Pancreas (tissue), 10 donors: ENCODE measurements at regions not wholly inside any gene's neighbourhood (a gene's known extent, or its start where the extent isn't known, plus 50 kb on each side); places are given as distances from the start of the nearest gene placed in this dataset.

Experiments
- ATAC-seq, 4 donors: fragments of 200-7000 bp; cut with Tn5 transposase; one replicate each; pipeline versions ENCODE4 v1.8.0 to v1.9.1; 2020; ENCODE audit warnings: mild to moderate bottlenecking in 4 of 4, moderate library complexity in 4 of 4
- DNase-seq, 6 donors: peaks; one replicate each; pipeline ENCODE4 v3.0.0-alpha.2; 2020
- FAIRE-seq: peaks from 2 replicates; lab custom pipeline; 2012; peaks lifted over from hg19 to GRCh38; lab: Jason Lieb, UNC
- H3K27ac ChIP-seq, 4 donors: fragments of 200-600 bp; sonication (generic); 1 replicate in 3 of 4; 2 replicates in 1 of 4; pipeline versions ENCODE4 v1.5.0 to v1.8.0; 2020
- H3K27me3 ChIP-seq, 4 donors: fragments of 200-600 bp; one replicate each; pipeline ENCODE4 v1.8.0; 2021
- H3K36me3 ChIP-seq, 3 donors: fragments of 200-600 bp; sonication (generic) in 1 of 3; one replicate each; pipeline versions ENCODE4 v1.5.0 to v1.8.0; 2020 to 2021
- H3K4me1 ChIP-seq, 3 donors: fragments of 200-600 bp; one replicate each; pipeline ENCODE4 v1.8.0; 2021
- H3K4me3 ChIP-seq, 4 donors: fragments of 200-600 bp; sonication (generic) in 2 of 4; one replicate each; pipeline versions ENCODE4 v1.5.0 to v1.8.0; 2020 to 2021
- H3K9me3 ChIP-seq, 4 donors: fragments of 200-600 bp; one replicate each; pipeline ENCODE4 v1.8.0; 2021
- CTCF ChIP-seq, 4 donors: fragments of 200-600 bp; sonication (generic) in 3 of 4; IDR thresholded peaks; one replicate each; pipeline versions ENCODE4 v1.5.0 to v1.8.0; 2021; ENCODE audit warnings: antibody characterized with exemption in 4 of 4
- WGBS, 2 donors: extraction: QIAGEN DNeasy Blood & Tissue Kit; methylation state at CpG; one replicate each; pipeline ENCODE4 v1.1.7; 2013; 5-methylcytosine and 5-hydroxymethylcytosine counted together
- intact Hi-C, 3 donors: fragments of 100-400 bp; cut with DNase I; formaldehyde crosslinking; loops; one replicate each; pipeline versions ENCODE4 v1.11.1 to v1.14.2; 2022
- donor health status: healthy with polysubstance abuse.
- donor health status: DM: no; HTN: no; CAD: no; lungs with moderate emphysema.
- donor health status: DM: no; HTN: no; CAD: no.
- donor health status: control.
- donor health status: control.
- donor health status: Bipolar disorder and iron deficiency.
- donor health status: DM: yes; HTN: yes; CAD: no.
- donor health status: DM: no; HTN: no; CAD: no.
- donor health status: DM: no; HTN: no; CAD: no.
- donor health status: DM: yes; HTN: yes; CAD: no.

DNA sequence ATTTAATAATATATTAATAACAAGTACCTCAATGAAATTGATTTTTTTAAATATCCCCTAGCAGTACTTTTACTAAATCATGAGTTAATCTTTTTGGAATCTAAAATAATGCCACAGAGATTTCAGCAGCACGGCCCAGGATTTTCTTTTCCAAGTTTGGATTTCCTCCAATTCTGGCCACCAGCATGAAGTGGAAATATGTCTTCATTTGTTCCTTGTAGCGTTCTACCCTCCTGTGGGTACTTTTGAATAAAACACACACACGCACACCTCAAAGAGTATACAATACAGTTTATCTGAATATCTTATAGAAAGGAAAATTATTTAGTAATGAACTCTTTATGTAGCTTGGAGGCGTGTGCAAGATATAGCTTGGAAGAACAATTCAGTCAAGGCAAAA lies 125.1 kb upstream of the STT3B start:
- Histone ChIP-seq H3K27ac (no peak overlapping the region), H3K36me3 (no peaks in the 10 kb centered on the region), H3K27me3 (no peaks in the 10 kb centered on the region), H3K9me3 (no peaks in the 10 kb centered on the region), H3K4me1 (no peaks in the 10 kb centered on the region), H3K4me3 (no peak overlapping the region)
- no peak for TF ChIP-seq CTCF (IDR thresholded peaks at IDR 0.05)
- ATAC-seq (no peak), FAIRE-seq (no peak), DNase-seq (no peak)
- intact Hi-C loops, result no loop called here
- 71 to 73% methylated on average over 4 of the region's 4 CpGs for WGBS, 2 donors

DNA sequence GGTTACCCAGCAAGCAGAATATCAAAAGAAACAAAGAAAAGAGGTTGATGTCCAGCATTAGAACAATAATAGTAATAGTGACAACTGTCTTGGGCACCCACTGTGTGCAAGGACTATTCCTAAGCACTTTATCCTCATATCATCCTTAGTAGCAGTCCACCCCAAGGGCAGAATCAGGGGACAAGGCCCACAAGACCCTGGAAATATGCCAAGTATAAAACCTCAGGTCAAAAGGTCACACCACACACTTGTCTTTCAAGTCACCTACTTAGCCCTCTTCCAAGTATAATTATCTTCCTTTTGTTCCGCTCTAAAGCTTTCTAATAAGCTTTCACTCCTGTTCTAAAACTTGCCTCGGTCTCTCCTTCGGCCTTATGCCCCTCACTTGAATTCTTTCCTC lies 124.0 kb upstream of the STT3B start:
- no peak for TF ChIP-seq CTCF (IDR thresholded peaks at IDR 0.05)
- WGBS, 2 donors, result 85 to 86% methylated on average over 3 of the region's 3 CpGs
- H3K36me3 ChIP-seq, result no peaks in the 10 kb centered on the region
- no peak for FAIRE-seq
- intact Hi-C loops, result no loop called here
- no peaks in the 10 kb centered on the region for H3K4me1 ChIP-seq
- ATAC-seq, result no peak
- H3K9me3 ChIP-seq, result no peaks in the 10 kb centered on the region
- no peak overlapping the region for H3K4me3 ChIP-seq
- H3K27ac ChIP-seq, result no peak overlapping the region
- no peak for DNase-seq
- H3K27me3 ChIP-seq, result no peaks in the 10 kb centered on the region

DNA sequence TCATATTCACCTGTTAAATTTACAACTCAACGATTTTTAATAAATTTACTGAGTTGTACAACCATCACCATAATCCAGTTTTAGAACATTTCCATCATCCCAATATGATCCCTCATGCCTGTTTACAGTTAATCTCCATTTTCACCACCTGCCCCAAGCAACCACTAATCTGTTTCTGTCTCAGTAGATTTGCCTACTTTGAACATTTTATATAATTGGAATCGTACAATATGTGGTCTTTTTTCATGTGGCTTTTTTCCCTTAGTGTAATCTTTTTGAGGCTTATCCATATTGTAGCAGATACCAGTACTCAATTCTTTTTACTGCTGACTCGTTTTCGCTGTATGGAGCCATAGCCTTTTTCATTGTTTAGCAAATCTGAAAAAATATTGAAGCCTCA lies 123.3 kb upstream of the STT3B start:
- no peak overlapping the region for H3K4me3 ChIP-seq
- ATAC-seq, result no peak
- no peaks in the 10 kb centered on the region for H3K27me3 ChIP-seq
- H3K4me1 ChIP-seq, result no peaks in the 10 kb centered on the region
- 71 to 77% methylated on average over 4 of the region's 4 CpGs for WGBS, 2 donors
- H3K36me3 ChIP-seq, result no peaks in the 10 kb centered on the region
- H3K27ac ChIP-seq, result no peak overlapping the region
- no peak for TF ChIP-seq CTCF (IDR thresholded peaks at IDR 0.05)
- intact Hi-C loops, result no loop called here
- FAIRE-seq, result no peak
- DNase-seq, result no peak
- no peaks in the 10 kb centered on the region for H3K9me3 ChIP-seq

GRCh38 chr3:31409866-31410265 lies 122.9 kb upstream of the STT3B start:
- H3K9me3 ChIP-seq, result no peaks in the 10 kb centered on the region
- intact Hi-C loops, result no loop called here
- ATAC-seq (no peak), FAIRE-seq (no peak), DNase-seq (no peak)
- no peaks in the 10 kb centered on the region for H3K4me1 ChIP-seq
- WGBS, 2 donors, result 76 to 89% methylated on average over 6 of the region's 6 CpGs
- no peaks in the 10 kb centered on the region for H3K36me3 ChIP-seq
- H3K4me3 ChIP-seq, result no peak overlapping the region
- no peak overlapping the region for H3K27ac ChIP-seq
- H3K27me3 ChIP-seq, result no peaks in the 10 kb centered on the region
- TF ChIP-seq CTCF (IDR thresholded peaks at IDR 0.05), result no peak

DNA sequence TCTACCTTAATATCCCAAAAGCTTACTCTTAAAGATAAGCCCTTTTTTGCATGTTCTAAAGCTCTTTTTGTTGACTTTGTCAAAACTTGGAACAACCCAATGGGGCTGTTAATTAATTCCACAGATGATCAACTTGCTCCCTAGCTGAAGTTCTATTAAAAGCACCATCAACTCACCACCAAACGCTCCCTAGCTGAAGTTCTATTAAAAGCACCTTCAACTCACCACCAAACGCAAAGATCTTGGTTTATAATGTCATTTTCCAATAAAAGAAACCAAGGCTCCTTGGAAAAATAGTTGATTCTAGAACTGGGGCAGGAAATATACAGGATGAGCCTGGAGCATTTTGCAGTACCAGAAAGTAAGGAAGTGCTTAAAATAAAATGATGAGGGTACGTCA lies 122.3 kb upstream of the STT3B start:
- TF ChIP-seq CTCF (IDR thresholded peaks at IDR 0.05), result no peak
- 69 to 77% methylated on average over 3 of the region's 3 CpGs for WGBS, 2 donors
- intact Hi-C loops, result no loop called here
- Histone ChIP-seq H3K4me1 (no peaks in the 10 kb centered on the region), H3K27me3 (no peaks in the 10 kb centered on the region), H3K36me3 (no peaks in the 10 kb centered on the region), H3K9me3 (no peaks in the 10 kb centered on the region), H3K27ac (no peak overlapping the region), H3K4me3 (no peak overlapping the region)
- no peak for ATAC-seq
- FAIRE-seq, result no peak
- DNase-seq, result no peak
